OCI-LY7 (cell line): ENCODE measurements at regions not wholly inside any gene's neighbourhood (a gene's known extent, or its start where the extent isn't known, plus 50 kb on each side); places are given as distances from the start of the nearest gene placed in this dataset.

Experiments used
- EZH2phosphoT487 ChIP-seq: fragments of 200-600 bp; sonication (generic); IDR thresholded peaks from 2 replicates; pipeline ENCODE4 v1.6.1; 2018; ENCODE audit warnings: low read depth, borderline replicate concordance, mild to moderate bottlenecking, mixed run types, antibody characterized with exemption, low read length, moderate library complexity, mixed read lengths
- TF ChIP-seq, protein P1 (sequence below): fragments of 200-600 bp; sonication (generic); conservative IDR thresholded peaks from 2 replicates; pipeline ENCODE4 v1.5.1; 2014; ENCODE audit warnings: mild to moderate bottlenecking, antibody characterized with exemption, low read length, moderate library complexity, mixed read lengths

DNA sequence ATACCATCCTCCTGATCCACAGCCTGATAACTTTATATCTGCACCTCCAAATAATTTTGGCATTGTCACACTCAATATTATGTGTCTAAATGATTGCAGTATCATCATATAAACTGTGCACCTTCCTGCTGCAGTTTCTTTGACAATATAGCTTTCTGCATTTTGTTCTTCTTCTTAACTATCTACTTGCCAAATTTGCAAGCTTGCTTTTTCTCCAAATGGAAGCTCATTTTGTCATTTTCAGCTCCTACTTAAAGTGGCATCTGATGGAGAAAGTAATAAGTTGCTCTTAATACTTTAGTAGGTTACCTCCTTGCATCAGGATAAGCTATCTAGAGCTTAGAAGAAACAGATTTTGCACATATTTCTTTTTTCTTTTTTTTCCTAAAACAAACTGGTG is 74.0 kb upstream of the DEFB112 start:
- TF ChIP-seq, protein P1, sequence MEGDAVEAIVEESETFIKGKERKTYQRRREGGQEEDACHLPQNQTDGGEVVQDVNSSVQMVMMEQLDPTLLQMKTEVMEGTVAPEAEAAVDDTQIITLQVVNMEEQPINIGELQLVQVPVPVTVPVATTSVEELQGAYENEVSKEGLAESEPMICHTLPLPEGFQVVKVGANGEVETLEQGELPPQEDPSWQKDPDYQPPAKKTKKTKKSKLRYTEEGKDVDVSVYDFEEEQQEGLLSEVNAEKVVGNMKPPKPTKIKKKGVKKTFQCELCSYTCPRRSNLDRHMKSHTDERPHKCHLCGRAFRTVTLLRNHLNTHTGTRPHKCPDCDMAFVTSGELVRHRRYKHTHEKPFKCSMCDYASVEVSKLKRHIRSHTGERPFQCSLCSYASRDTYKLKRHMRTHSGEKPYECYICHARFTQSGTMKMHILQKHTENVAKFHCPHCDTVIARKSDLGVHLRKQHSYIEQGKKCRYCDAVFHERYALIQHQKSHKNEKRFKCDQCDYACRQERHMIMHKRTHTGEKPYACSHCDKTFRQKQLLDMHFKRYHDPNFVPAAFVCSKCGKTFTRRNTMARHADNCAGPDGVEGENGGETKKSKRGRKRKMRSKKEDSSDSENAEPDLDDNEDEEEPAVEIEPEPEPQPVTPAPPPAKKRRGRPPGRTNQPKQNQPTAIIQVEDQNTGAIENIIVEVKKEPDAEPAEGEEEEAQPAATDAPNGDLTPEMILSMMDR: no peak
- no peak for TF ChIP-seq EZH2phosphoT487
